NB4 (cell line): ENCODE measurements at regions not wholly inside any gene's neighbourhood (a gene's known extent, or its start where the extent isn't known, plus 50 kb on each side); places are given as distances from the start of the nearest gene placed in this dataset.

Source experiments
- POLR2A ChIP-seq: IDR thresholded peaks from 2 replicates; pipeline ENCODE4 v1.6.1; 2011; ENCODE audit warnings: mild to moderate bottlenecking; ENCODE audit not compliant: insufficient read length; ENCODE audit errors: extremely low read depth
- TF ChIP-seq, protein P1 (sequence below): IDR thresholded peaks from one replicate; pipeline ENCODE4 v1.5.1; 2012; ENCODE audit warnings: low read depth, low read length

DNA sequence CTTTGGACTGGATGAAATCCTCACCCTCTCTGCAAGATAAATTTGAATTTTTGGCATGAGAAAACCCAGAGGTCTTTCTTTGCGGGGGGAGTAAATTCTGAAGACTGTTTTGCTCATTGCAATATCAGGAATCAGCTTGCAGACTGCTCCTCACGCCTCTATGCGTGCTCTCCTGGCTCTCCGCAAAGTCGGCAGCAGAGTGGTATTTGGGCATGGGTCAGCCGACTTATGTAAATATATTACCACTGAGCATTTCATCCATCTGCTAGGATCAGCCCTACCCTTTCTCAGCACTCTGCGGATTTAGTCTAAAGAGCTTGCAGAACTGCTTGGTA lies 288.0 kb downstream of the ASMT start:
- TF ChIP-seq, protein P1, sequence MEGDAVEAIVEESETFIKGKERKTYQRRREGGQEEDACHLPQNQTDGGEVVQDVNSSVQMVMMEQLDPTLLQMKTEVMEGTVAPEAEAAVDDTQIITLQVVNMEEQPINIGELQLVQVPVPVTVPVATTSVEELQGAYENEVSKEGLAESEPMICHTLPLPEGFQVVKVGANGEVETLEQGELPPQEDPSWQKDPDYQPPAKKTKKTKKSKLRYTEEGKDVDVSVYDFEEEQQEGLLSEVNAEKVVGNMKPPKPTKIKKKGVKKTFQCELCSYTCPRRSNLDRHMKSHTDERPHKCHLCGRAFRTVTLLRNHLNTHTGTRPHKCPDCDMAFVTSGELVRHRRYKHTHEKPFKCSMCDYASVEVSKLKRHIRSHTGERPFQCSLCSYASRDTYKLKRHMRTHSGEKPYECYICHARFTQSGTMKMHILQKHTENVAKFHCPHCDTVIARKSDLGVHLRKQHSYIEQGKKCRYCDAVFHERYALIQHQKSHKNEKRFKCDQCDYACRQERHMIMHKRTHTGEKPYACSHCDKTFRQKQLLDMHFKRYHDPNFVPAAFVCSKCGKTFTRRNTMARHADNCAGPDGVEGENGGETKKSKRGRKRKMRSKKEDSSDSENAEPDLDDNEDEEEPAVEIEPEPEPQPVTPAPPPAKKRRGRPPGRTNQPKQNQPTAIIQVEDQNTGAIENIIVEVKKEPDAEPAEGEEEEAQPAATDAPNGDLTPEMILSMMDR = no peak
- TF ChIP-seq POLR2A = no peak
